ENCODE measurements at regions not wholly inside any gene's neighbourhood (a gene's known extent, or its start where the extent isn't known, plus 50 kb on each side); places are given as distances from the start of the nearest gene placed in this dataset.

DNA sequence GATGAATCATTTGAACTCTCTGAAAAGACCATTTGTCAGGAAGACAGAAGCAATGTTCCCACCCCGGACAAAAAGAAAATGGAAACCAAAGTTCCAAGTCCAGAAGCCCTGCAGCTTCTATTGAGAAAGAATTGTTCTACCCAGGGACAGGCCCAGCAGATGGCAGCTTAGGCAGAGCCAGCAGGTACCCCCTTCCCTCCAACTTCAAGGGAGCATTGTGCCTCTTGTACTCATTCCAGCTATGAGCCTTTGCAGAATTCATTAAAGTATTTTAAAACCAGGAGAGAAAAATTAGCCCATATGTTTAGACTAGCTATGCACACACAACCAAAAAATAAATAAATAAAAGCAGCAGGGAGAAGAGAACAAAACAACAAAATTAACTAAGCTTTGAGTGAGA is 85.2 kb upstream of the KCND3 start:
- Histone ChIP-seq H3F3A (ENCODE audit: insufficient read depth) (no peaks in the 10 kb centered on the region), H3K79me2 (ENCODE audit: insufficient read depth, low read length) (no peaks in the 10 kb centered on the region), H3K9ac (ENCODE audit: low read length) (no peak overlapping the region), H2AFZ (ENCODE audit: low read depth, low read length, severe bottlenecking) (no peak overlapping the region), H3K27me3 (ENCODE audit: low read length) (0 out of 2 replicates have a peak, but pooled peaks cover 3% of the 10 kb centered on the region), H3K9me3 (ENCODE audit: insufficient read depth, low read length) (no peaks in the 10 kb centered on the region), H3K27ac (ENCODE audit: low read depth, low read length) (no peak overlapping the region), H3K9me2 (replicated peaks; ENCODE audit: insufficient read depth, low read length) (no peaks in the 10 kb centered on the region), H3K36me3 (ENCODE audit: low read length) (no peaks in the 10 kb centered on the region), H4K20me1 (ENCODE audit: low read depth, low read length) (no peaks in the 10 kb centered on the region; the same call in 1 of the 2 replicates), H3K4me2 (ENCODE audit: low read depth, low read length, poor library complexity, severe bottlenecking) (no peak overlapping the region), H3K4me3 (ENCODE audit: insufficient read depth, low read length, poor library complexity, severe bottlenecking) (no peak overlapping the region)
- TF ChIP-seq, protein P1, sequence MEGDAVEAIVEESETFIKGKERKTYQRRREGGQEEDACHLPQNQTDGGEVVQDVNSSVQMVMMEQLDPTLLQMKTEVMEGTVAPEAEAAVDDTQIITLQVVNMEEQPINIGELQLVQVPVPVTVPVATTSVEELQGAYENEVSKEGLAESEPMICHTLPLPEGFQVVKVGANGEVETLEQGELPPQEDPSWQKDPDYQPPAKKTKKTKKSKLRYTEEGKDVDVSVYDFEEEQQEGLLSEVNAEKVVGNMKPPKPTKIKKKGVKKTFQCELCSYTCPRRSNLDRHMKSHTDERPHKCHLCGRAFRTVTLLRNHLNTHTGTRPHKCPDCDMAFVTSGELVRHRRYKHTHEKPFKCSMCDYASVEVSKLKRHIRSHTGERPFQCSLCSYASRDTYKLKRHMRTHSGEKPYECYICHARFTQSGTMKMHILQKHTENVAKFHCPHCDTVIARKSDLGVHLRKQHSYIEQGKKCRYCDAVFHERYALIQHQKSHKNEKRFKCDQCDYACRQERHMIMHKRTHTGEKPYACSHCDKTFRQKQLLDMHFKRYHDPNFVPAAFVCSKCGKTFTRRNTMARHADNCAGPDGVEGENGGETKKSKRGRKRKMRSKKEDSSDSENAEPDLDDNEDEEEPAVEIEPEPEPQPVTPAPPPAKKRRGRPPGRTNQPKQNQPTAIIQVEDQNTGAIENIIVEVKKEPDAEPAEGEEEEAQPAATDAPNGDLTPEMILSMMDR (IDR thresholded peaks at IDR 0.05; ENCODE audit: insufficient read depth, low read length, poor library complexity, severe bottlenecking) = no peak
- no peak for TF ChIP-seq EZH2phosphoT487 (conservative IDR thresholded peaks at IDR 0.05; ENCODE audit: low read length)

DNA sequence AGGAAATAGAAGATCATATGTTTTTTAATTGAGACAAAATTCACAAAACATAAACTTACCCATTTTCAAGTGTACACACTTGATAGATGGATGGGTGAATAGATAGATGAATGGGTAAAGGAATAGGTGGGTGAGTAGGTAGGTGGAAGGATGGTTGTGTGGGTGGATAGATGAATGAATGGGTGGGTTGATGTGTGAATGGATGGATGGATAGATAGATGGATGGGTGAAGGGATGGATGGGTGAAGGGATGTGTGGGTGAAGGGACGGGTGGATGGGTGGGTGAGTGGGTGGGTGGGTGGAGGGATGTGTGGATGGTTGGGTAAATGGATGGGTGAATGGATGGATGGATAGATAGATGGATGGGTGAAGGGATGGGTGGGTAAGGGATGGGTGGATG is 86.1 kb upstream of the KCND3 start:
- H4K20me1 ChIP-seq (ENCODE audit: low read depth, low read length) = no peaks in the 10 kb centered on the region; the same call in 1 of the 2 replicates
- no peaks in the 10 kb centered on the region for H3K9me2 ChIP-seq (replicated peaks; ENCODE audit: insufficient read depth, low read length)
- H2AFZ ChIP-seq (ENCODE audit: low read depth, low read length, severe bottlenecking) = no peak overlapping the region
- no peak overlapping the region for H3K27ac ChIP-seq (ENCODE audit: low read depth, low read length)
- H3K27me3 ChIP-seq (ENCODE audit: low read length) = 0 out of 2 replicates have a peak, but pooled peaks cover 3% of the 10 kb centered on the region
- no peaks in the 10 kb centered on the region for H3K36me3 ChIP-seq (ENCODE audit: low read length)
- no peak overlapping the region for H3K4me2 ChIP-seq (ENCODE audit: low read depth, low read length, poor library complexity, severe bottlenecking)
- H3K9me3 ChIP-seq (ENCODE audit: insufficient read depth, low read length) = no peaks in the 10 kb centered on the region
- no peak overlapping the region for H3K9ac ChIP-seq (ENCODE audit: low read length)
- no peaks in the 10 kb centered on the region for H3F3A ChIP-seq (ENCODE audit: insufficient read depth)
- TF ChIP-seq, protein P1 (IDR thresholded peaks at IDR 0.05; ENCODE audit: insufficient read depth, low read length, poor library complexity, severe bottlenecking) = no peak
- TF ChIP-seq EZH2phosphoT487 (conservative IDR thresholded peaks at IDR 0.05; ENCODE audit: low read length) = no peak
- H3K79me2 ChIP-seq (ENCODE audit: insufficient read depth, low read length) = no peaks in the 10 kb centered on the region
- no peak overlapping the region for H3K4me3 ChIP-seq (ENCODE audit: insufficient read depth, low read length, poor library complexity, severe bottlenecking)

DNA sequence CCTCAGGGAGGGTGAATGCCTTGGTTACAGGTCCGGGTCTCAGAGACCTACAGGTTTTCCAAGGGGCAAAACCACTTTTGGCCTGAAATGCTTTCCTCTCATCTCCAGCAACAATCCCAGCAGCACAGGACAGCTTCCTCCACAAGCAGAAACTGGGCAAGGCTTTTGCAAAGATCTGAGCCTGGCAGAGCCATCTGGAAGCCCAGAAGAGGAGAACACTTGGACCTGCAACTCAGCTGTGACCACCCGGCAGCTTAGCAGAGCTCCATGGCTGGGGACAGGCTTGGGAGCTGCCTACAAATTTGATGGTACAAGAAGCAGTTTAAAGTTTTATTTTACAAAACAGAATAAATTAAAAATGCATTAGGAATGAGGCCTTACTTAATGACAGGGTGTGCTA is 90.0 kb upstream of the KCND3 start:
- Histone ChIP-seq H3K27me3 (ENCODE audit: low read length) (no peaks in the 10 kb centered on the region), H3K4me3 (ENCODE audit: insufficient read depth, low read length, poor library complexity, severe bottlenecking) (no peak overlapping the region), H2AFZ (ENCODE audit: low read depth, low read length, severe bottlenecking) (no peak overlapping the region), H3K79me2 (ENCODE audit: insufficient read depth, low read length) (no peaks in the 10 kb centered on the region), H3K27ac (ENCODE audit: low read depth, low read length) (no peak overlapping the region), H3K9me2 (replicated peaks; ENCODE audit: insufficient read depth, low read length) (no peaks in the 10 kb centered on the region), H3K36me3 (ENCODE audit: low read length) (no peaks in the 10 kb centered on the region), H3K9ac (ENCODE audit: low read length) (no peak overlapping the region), H4K20me1 (ENCODE audit: low read depth, low read length) (no peaks in the 10 kb centered on the region), H3K9me3 (ENCODE audit: insufficient read depth, low read length) (no peaks in the 10 kb centered on the region), H3K4me2 (ENCODE audit: low read depth, low read length, poor library complexity, severe bottlenecking) (no peak overlapping the region), H3F3A (ENCODE audit: insufficient read depth) (no peaks in the 10 kb centered on the region)
- TF ChIP-seq, protein P1 (IDR thresholded peaks at IDR 0.05; ENCODE audit: insufficient read depth, low read length, poor library complexity, severe bottlenecking) = no peak
- no peak for TF ChIP-seq EZH2phosphoT487 (conservative IDR thresholded peaks at IDR 0.05; ENCODE audit: low read length)
